Small intestine (tissue), 7 donors: ENCODE measurements at regions not wholly inside any gene's neighbourhood (a gene's known extent, or its start where the extent isn't known, plus 50 kb on each side); places are given as distances from the start of the nearest gene placed in this dataset.
"Not testable (repeated sequence)": the region's sequence is repeated elsewhere in the genome, so short reads cannot be mapped to it uniquely, and the experiment has no call there.

Experiments used
- DNase-seq, 2 donors: peaks; one replicate each; pipeline versions ENCODE4 v3.0.0 to v3.0.0-alpha.2; 2013
- FAIRE-seq: peaks from 2 replicates; lab custom pipeline; 2012; peaks lifted over from hg19 to GRCh38; lab: Jason Lieb, UNC
- H3K27ac ChIP-seq, 3 donors: one replicate each; pipeline ENCODE4 v1.5.1; 2013; ENCODE audit warnings: low read length in 2 of 3, mild to moderate bottlenecking in 2 of 3, control low read depth in 1 of 3, inconsistent platforms in 1 of 3, low read depth in 1 of 3, moderate library complexity in 1 of 3
- H3K27me3 ChIP-seq, 3 donors: one replicate each; pipeline ENCODE4 v1.6.1; 2013; ENCODE audit warnings: low read length in 3 of 3, inconsistent platforms in 1 of 3; ENCODE audit not compliant: control insufficient read depth in 3 of 3, insufficient read depth in 3 of 3
- H3K36me3 ChIP-seq, 3 donors: one replicate each; pipeline ENCODE4 v1.6.1; 2013; ENCODE audit warnings: low read length in 3 of 3, inconsistent platforms in 1 of 3, low read depth in 1 of 3, mild to moderate bottlenecking in 1 of 3, moderate library complexity in 1 of 3; ENCODE audit not compliant: control insufficient read depth in 3 of 3, insufficient read depth in 2 of 3
- H3K4me1 ChIP-seq, 3 donors: one replicate each; pipeline ENCODE4 v1.6.1; 2013; ENCODE audit warnings: low read length in 2 of 3, inconsistent platforms in 1 of 3, low read depth in 1 of 3, mild to moderate bottlenecking in 1 of 3, moderate library complexity in 1 of 3; ENCODE audit not compliant: control insufficient read depth in 3 of 3, insufficient read depth in 2 of 3
- H3K4me3 ChIP-seq, 3 donors: one replicate each; pipeline ENCODE4 v1.5.1; 2013; ENCODE audit warnings: low read length in 3 of 3, control low read depth in 1 of 3, inconsistent platforms in 1 of 3, low read depth in 1 of 3, mild to moderate bottlenecking in 1 of 3, moderate library complexity in 1 of 3
- H3K9me3 ChIP-seq, 2 donors: one replicate each; pipeline ENCODE4 v1.6.1; 2013; ENCODE audit warnings: low read depth in 1 of 2, low read length in 1 of 2; ENCODE audit not compliant: control insufficient read depth in 2 of 2, insufficient read depth in 1 of 2
- WGBS, 3 donors: extraction: QIAGEN DNeasy Blood & Tissue Kit; methylation state at CpG; one replicate each; pipeline ENCODE4 v1.1.7; 2013; 5-methylcytosine and 5-hydroxymethylcytosine counted together
- donor health status: healthy with polysubstance abuse.
- donor health status: control.
- donor health status: control.
- donor health status: Bipolar disorder and iron deficiency.
- donor health status: healthy.

- no peaks in the 10 kb centered on the region for H3K4me1 ChIP-seq
- no peak overlapping the region for H3K4me3 ChIP-seq
- no peak for DNase-seq
- 75 to 88% (median 76%) methylated on average over 3 of the region's 3 CpGs for WGBS, 3 donors
- FAIRE-seq, result no peak
- H3K27me3 ChIP-seq, result no peaks in the 10 kb centered on the region
- no peaks in the 10 kb centered on the region for H3K36me3 ChIP-seq
- no peak overlapping the region for H3K27ac ChIP-seq
- H3K9me3 ChIP-seq, result no peaks in the 10 kb centered on the region
Measured at GRCh38 chr5:51678330-51678729, 295.1 kb downstream of the ISL1 start.

GRCh38 chr5:51679286-51679685 lies 296.0 kb downstream of the ISL1 start:
- no peaks in the 10 kb centered on the region for H3K27me3 ChIP-seq
- H3K4me3 ChIP-seq, result no peak overlapping the region
- no peaks in the 10 kb centered on the region for H3K4me1 ChIP-seq
- no peaks in the 10 kb centered on the region for H3K36me3 ChIP-seq
- FAIRE-seq (no peak), DNase-seq (no peak)
- H3K9me3 ChIP-seq, result no peaks in the 10 kb centered on the region
- H3K27ac ChIP-seq, result no peak overlapping the region

- H3K9me3 ChIP-seq, result no peaks in the 10 kb centered on the region
- WGBS, 3 donors, result 59 to 76% (median 75%) methylated on average over 2 of the region's 2 CpGs
- DNase-seq (no peak), FAIRE-seq (no peak)
- no peaks in the 10 kb centered on the region for H3K4me1 ChIP-seq
- H3K36me3 ChIP-seq, result no peaks in the 10 kb centered on the region
- H3K27ac ChIP-seq, result no peak overlapping the region
- H3K4me3 ChIP-seq, result no peak overlapping the region
- no peaks in the 10 kb centered on the region for H3K27me3 ChIP-seq
Measured at GRCh38 chr5:51684794-51685355, 301.6 kb downstream of the ISL1 start.

- 76 to 78% (median 76%) methylated on average over 3 of the region's 3 CpGs for WGBS, 3 donors
- no peak for FAIRE-seq
Measured at GRCh38 chr5:51685419-51685818, 302.2 kb downstream of the ISL1 start.

GRCh38 chr5:51686622-51687021 lies 303.4 kb downstream of the ISL1 start:
- no peaks in the 10 kb centered on the region for H3K9me3 ChIP-seq
- FAIRE-seq, result no peak
- no peak overlapping the region for H3K27ac ChIP-seq
- no peak for DNase-seq
- H3K4me1 ChIP-seq, result no peaks in the 10 kb centered on the region
- H3K4me3 ChIP-seq, result no peak overlapping the region
- WGBS, 3 donors, result 44 to 78% (median 48%) methylated on average over 1 of the region's 1 CpG
- H3K27me3 ChIP-seq, result no peaks in the 10 kb centered on the region
- no peaks in the 10 kb centered on the region for H3K36me3 ChIP-seq

More at GRCh38 chr5:51685419-51685818, 302.2 kb downstream of the ISL1 start:
- Histone ChIP-seq H3K4me3 (no peak overlapping the region), H3K4me1 (no peaks in the 10 kb centered on the region), H3K27ac (no peak overlapping the region), H3K27me3 (no peaks in the 10 kb centered on the region), H3K36me3 (no peaks in the 10 kb centered on the region), H3K9me3 (no peaks in the 10 kb centered on the region)
- DNase-seq, result no peak

GRCh38 chr5:51691538-51692079 lies 308.4 kb downstream of the ISL1 start:
- no peaks in the 10 kb centered on the region for H3K9me3 ChIP-seq
- no peak for FAIRE-seq
- H3K36me3 ChIP-seq, result no peaks in the 10 kb centered on the region
- no peaks in the 10 kb centered on the region for H3K27me3 ChIP-seq
- WGBS, 3 donors, result 74 to 87% (median 84%) methylated on average over 4 of the region's 4 CpGs
- DNase-seq, result no peak
- no peaks in the 10 kb centered on the region for H3K4me1 ChIP-seq
- H3K4me3 ChIP-seq, result no peak overlapping the region
- H3K27ac ChIP-seq, result no peak overlapping the region

- no peaks in the 10 kb centered on the region for H3K4me1 ChIP-seq
- H3K27me3 ChIP-seq, result no peaks in the 10 kb centered on the region
- DNase-seq (no peak), FAIRE-seq (no peak)
- H3K36me3 ChIP-seq, result no peaks in the 10 kb centered on the region
- H3K4me3 ChIP-seq, result no peak overlapping the region
- no peak overlapping the region for H3K27ac ChIP-seq
- WGBS, 3 donors, result 29 to 71% (median 47%) methylated on average over 2 of the region's 2 CpGs
- H3K9me3 ChIP-seq, result no peaks in the 10 kb centered on the region
Measured at GRCh38 chr5:51694826-51695225, 311.6 kb downstream of the ISL1 start.

- Histone ChIP-seq H3K9me3 (peaks cover 0 to 2% of the 10 kb centered on the region in 2 donors), H3K4me3 (no peak overlapping the region), H3K4me1 (no peaks in the 10 kb centered on the region), H3K36me3 (no peaks in the 10 kb centered on the region), H3K27ac (no peak overlapping the region), H3K27me3 (no peaks in the 10 kb centered on the region)
- DNase-seq (no peak), FAIRE-seq (no peak)
- 88 to 91% (median 89%) methylated on average over 3 of the region's 3 CpGs for WGBS, 3 donors
Measured at GRCh38 chr5:51696122-51696521, 312.9 kb downstream of the ISL1 start.

GRCh38 chr5:51702046-51702445 lies 318.8 kb downstream of the ISL1 start:
- not testable (repeated sequence) for H3K4me3 ChIP-seq, FAIRE-seq, H3K4me1 ChIP-seq, H3K27ac ChIP-seq, H3K27me3 ChIP-seq, DNase-seq, H3K36me3 ChIP-seq, H3K9me3 ChIP-seq
- 78 to 88% (median 88%) methylated on average over 3 of the region's 3 CpGs for WGBS, 3 donors
